ENCODE measurements at regions not wholly inside any gene's neighbourhood (a gene's known extent, or its start where the extent isn't known, plus 50 kb on each side); places are given as distances from the start of the nearest gene placed in this dataset.

GRCh38 chr9:108196332-108197007 is 659.3 kb downstream of the ACTL7B start:
- Histone ChIP-seq H3K9ac (replicated peaks; ENCODE audit: extremely low read depth, insufficient read depth, low read length) (no peak overlapping the region), H2AFZ (ENCODE audit: low read depth, low read length) (no peak overlapping the region), H3K27ac (ENCODE audit: insufficient read depth, low read depth, low read length) (no peak overlapping the region), H3K4me3 (replicated peaks in 1 of 3; ENCODE audit: insufficient read depth in 1 of 3, low read depth in 1 of 3, low read length in 3 of 3) (no peak overlapping the region), H3K79me2 (ENCODE audit: control insufficient read depth, insufficient read depth, low read length) (no peaks in the 10 kb centered on the region), H3K27me3 (ENCODE audit: control insufficient read depth in 2 of 2, insufficient read depth in 2 of 2, low read length in 2 of 2) (peaks cover 0 to 2% of the 10 kb centered on the region in 2 experiments), H4K20me1 (replicated peaks; ENCODE audit: control insufficient read depth, extremely low read depth, insufficient read depth, low read length) (no peaks in the 10 kb centered on the region), H3K36me3 (ENCODE audit: control insufficient read depth in 2 of 2, extremely low read depth in 1 of 2, insufficient read depth in 2 of 2, low read length in 2 of 2) (no peaks in the 10 kb centered on the region), H3K4me2 (ENCODE audit: insufficient read depth, low read length) (no peak overlapping the region), H3K9me1 (replicated peaks; ENCODE audit: control insufficient read depth, extremely low read depth, insufficient read depth, low read length) (no peaks in the 10 kb centered on the region), H3K9me3 (replicated peaks; ENCODE audit: control insufficient read depth, insufficient read depth, low read length) (no peaks in the 10 kb centered on the region), H3K4me1 (ENCODE audit: control insufficient read depth, extremely low read depth, insufficient read depth, low read length) (no peaks in the 10 kb centered on the region)
- dilution Hi-C loops (cut with MboI; ENCODE audit: extremely low pct_ligation_motif_present, low sequenced_read_pairs), result no loop called here
- FAIRE-seq (no peak), DNase-seq (ENCODE audit: low read depth, low spot score) (no peak)
- ChIA-PET POLR2A (no interaction called here), CTCF (no interaction called here)
- BruUV-seq (replicated peaks), result no TSS peak
- TF ChIP-seq FOS (IDR thresholded peaks at IDR 0.05; ENCODE audit: borderline replicate concordance, insufficient read depth, low read length) (no peak), JUN (IDR thresholded peaks at IDR 0.05; ENCODE audit: borderline replicate concordance, insufficient read depth, insufficient read length, low read depth) (no peak), POLR2A (IDR thresholded peaks at IDR 0.05; ENCODE audit: low read depth, low read length) (no peak), POLR2AphosphoS5 (IDR thresholded peaks at IDR 0.05; ENCODE audit: insufficient read depth, low read depth, low read length) (no peak), EZH2 (IDR thresholded peaks at IDR 0.05; ENCODE audit: borderline replicate concordance, low read depth, low read length, severe bottlenecking) (no peak), MAX (IDR thresholded peaks at IDR 0.05; ENCODE audit: insufficient read depth, insufficient read length) (no peak), GATA2 (IDR thresholded peaks at IDR 0.05; ENCODE audit: insufficient read depth, insufficient read length, low read depth, low read length) (no peak), MYC (IDR thresholded peaks at IDR 0.05; ENCODE audit: low read depth, low read length) (no peak)
- TF ChIP-seq, protein P1, sequence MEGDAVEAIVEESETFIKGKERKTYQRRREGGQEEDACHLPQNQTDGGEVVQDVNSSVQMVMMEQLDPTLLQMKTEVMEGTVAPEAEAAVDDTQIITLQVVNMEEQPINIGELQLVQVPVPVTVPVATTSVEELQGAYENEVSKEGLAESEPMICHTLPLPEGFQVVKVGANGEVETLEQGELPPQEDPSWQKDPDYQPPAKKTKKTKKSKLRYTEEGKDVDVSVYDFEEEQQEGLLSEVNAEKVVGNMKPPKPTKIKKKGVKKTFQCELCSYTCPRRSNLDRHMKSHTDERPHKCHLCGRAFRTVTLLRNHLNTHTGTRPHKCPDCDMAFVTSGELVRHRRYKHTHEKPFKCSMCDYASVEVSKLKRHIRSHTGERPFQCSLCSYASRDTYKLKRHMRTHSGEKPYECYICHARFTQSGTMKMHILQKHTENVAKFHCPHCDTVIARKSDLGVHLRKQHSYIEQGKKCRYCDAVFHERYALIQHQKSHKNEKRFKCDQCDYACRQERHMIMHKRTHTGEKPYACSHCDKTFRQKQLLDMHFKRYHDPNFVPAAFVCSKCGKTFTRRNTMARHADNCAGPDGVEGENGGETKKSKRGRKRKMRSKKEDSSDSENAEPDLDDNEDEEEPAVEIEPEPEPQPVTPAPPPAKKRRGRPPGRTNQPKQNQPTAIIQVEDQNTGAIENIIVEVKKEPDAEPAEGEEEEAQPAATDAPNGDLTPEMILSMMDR (IDR thresholded peaks at IDR 0.05; ENCODE audit: extremely low read depth in 1 of 2, insufficient read depth in 1 of 2, low read depth in 1 of 2, low read length in 2 of 2), result no peak
- intact Hi-C loops (cut with micrococcal nuclease), result no loop called here

Data from endothelial cell of umbilical vein (primary cell).